GM23248 (cell line): ENCODE measurements at regions not wholly inside any gene's neighbourhood (a gene's known extent, or its start where the extent isn't known, plus 50 kb on each side); places are given as distances from the start of the nearest gene placed in this dataset.

Experiments
- DNase-seq: peaks from one replicate; pipeline ENCODE4 v3.0.0-alpha.2; 2015
- H2AFZ ChIP-seq: fragments of 200-600 bp; sonication (generic); 2 replicates; pipeline ENCODE4 v1.6.1; 2016; ENCODE audit warnings: antibody characterized with exemption
- H3F3A ChIP-seq: fragments of 200-600 bp; sonication (generic); 2 replicates; pipeline ENCODE4 v1.6.1; 2016; ENCODE audit warnings: mild to moderate bottlenecking, antibody characterized with exemption, mixed run types; ENCODE audit not compliant: insufficient read depth
- H3K27ac ChIP-seq: fragments of 200-600 bp; sonication (generic); 2 replicates; pipeline ENCODE4 v1.5.1; 2016; ENCODE audit warnings: mild to moderate bottlenecking
- H3K27me3 ChIP-seq: fragments of 200-600 bp; sonication (generic); replicated peaks from 2 replicates; pipeline ENCODE4 v1.6.1; 2016; ENCODE audit warnings: mild to moderate bottlenecking; ENCODE audit not compliant: insufficient read depth
- H3K36me3 ChIP-seq: fragments of 200-600 bp; sonication (generic); 2 replicates; pipeline ENCODE4 v1.6.1; 2016; ENCODE audit warnings: low read depth, mild to moderate bottlenecking
- H3K4me1 ChIP-seq: fragments of 200-600 bp; sonication (generic); 2 replicates; pipeline ENCODE4 v1.6.1; 2016; ENCODE audit warnings: mild to moderate bottlenecking; ENCODE audit not compliant: insufficient read depth
- H3K4me2 ChIP-seq: fragments of 200-600 bp; sonication (generic); one replicate; pipeline ENCODE4 v1.6.1; 2016; ENCODE audit warnings: mild to moderate bottlenecking; ENCODE audit not compliant: unreplicated experiment
- H3K4me3 ChIP-seq: fragments of 200-600 bp; sonication (generic); 2 replicates; pipeline ENCODE4 v1.5.1; 2016; ENCODE audit warnings: mild to moderate bottlenecking
- H3K79me2 ChIP-seq: fragments of 200-600 bp; sonication (generic); 2 replicates; pipeline ENCODE4 v1.6.1; 2016; ENCODE audit warnings: mild to moderate bottlenecking; ENCODE audit not compliant: insufficient read depth
- H3K9ac ChIP-seq: fragments of 200-600 bp; sonication (generic); 2 replicates; pipeline ENCODE4 v1.6.1; 2016; ENCODE audit warnings: mild to moderate bottlenecking
- H3K9me2 ChIP-seq: fragments of 200-600 bp; sonication (generic); 2 replicates; pipeline ENCODE4 v1.6.1; 2016; ENCODE audit warnings: mixed run types, mild to moderate bottlenecking, moderate library complexity; ENCODE audit not compliant: insufficient read depth
- H3K9me3 ChIP-seq: fragments of 200-600 bp; sonication (generic); one replicate; pipeline ENCODE4 v1.6.1; 2017; ENCODE audit warnings: low read depth
- H4K20me1 ChIP-seq: fragments of 200-600 bp; sonication (generic); 2 replicates; pipeline ENCODE4 v1.6.0; 2016; ENCODE audit not compliant: insufficient read depth
- EZH2 ChIP-seq: fragments of 200-600 bp; sonication (generic); IDR thresholded peaks from 2 replicates; pipeline ENCODE4 v1.6.1; 2018; ENCODE audit warnings: antibody characterized with exemption, mild to moderate bottlenecking; ENCODE audit not compliant: insufficient read depth, poor library complexity, severe bottlenecking
- EZH2phosphoT487 ChIP-seq: fragments of 200-600 bp; sonication (generic); IDR thresholded peaks from 2 replicates; pipeline ENCODE4 v1.6.1; 2018; ENCODE audit warnings: antibody characterized with exemption, moderate library complexity, mild to moderate bottlenecking, low read depth; ENCODE audit not compliant: insufficient read depth
- WGBS, 2 experiments: methylation state at CpG; one replicate each; pipeline ENCODE4 v1.1.6; 2015 to 2017; ENCODE audit warnings: low lambda C conversion rate in 2 of 2, low coverage in 1 of 2; ENCODE audit errors: missing lambda C conversion rate in 2 of 2; 5-methylcytosine and 5-hydroxymethylcytosine counted together
- in situ Hi-C: fragments of 300-500 bp; cut with MboI; formaldehyde crosslinking; loops from 2 replicates; pipeline ENCODE4 v1.15.0; 2020

DNA sequence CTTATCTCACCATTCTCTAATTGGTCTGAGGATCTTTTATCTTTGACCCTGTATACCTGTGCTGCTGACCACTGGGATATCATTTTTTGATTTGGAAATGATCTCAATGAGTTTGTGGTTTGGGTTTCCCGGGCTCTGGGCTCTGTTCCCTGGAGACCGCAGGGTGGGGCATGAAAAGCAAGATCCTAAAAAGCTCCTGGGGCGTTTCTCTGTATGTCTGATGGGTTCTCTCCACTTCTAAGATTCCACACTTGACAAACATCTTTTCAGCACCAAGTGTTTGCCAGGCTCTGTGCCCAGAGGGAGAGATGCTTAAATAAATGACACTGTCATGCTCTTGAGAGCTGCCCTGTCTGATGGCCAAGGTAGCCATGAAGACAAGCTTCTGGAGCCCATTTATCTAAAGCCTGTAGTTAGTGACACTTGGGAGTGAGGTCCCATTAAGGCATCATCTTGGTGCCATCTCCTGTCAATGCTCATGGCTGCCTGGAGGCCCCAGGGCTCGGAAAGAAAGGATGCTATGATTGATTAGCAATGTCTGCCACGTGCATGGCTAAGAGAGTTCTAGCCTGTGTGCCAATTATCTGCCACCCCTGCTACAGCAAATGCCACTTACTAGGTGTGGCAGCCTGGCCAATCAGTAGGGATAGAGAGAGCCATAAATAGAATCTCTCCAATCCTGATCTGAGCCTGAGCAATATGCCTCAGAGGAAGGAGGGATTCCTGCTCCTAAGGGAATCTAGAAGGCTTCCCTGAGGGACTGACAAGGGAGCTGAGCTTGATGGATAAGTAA lies 531.6 kb downstream of the MN1 start:
- Histone ChIP-seq H3K79me2 (no peaks in the 10 kb centered on the region), H3K27me3 (no peaks in the 10 kb centered on the region), H3K36me3 (no peaks in the 10 kb centered on the region), H3K4me2 (no peak overlapping the region), H3K4me3 (no peak overlapping the region), H3F3A (0 out of 2 replicates have a peak, but pooled peaks cover 7% of the 10 kb centered on the region), H2AFZ (no peak overlapping the region), H3K9ac (no peak overlapping the region), H3K4me1 (peaks cover 16% of the 10 kb centered on the region), H3K9me3 (no peaks in the 10 kb centered on the region), H4K20me1 (no peaks in the 10 kb centered on the region), H3K9me2 (no peaks in the 10 kb centered on the region), H3K27ac (no peak overlapping the region)
- in situ Hi-C loops, result no loop called here
- TF ChIP-seq EZH2phosphoT487 (no peak), EZH2 (no peak)
- DNase-seq, result no peak
- WGBS, 2 experiments, result 69 to 77% methylated on average over 5 of the region's 5 CpGs

DNA sequence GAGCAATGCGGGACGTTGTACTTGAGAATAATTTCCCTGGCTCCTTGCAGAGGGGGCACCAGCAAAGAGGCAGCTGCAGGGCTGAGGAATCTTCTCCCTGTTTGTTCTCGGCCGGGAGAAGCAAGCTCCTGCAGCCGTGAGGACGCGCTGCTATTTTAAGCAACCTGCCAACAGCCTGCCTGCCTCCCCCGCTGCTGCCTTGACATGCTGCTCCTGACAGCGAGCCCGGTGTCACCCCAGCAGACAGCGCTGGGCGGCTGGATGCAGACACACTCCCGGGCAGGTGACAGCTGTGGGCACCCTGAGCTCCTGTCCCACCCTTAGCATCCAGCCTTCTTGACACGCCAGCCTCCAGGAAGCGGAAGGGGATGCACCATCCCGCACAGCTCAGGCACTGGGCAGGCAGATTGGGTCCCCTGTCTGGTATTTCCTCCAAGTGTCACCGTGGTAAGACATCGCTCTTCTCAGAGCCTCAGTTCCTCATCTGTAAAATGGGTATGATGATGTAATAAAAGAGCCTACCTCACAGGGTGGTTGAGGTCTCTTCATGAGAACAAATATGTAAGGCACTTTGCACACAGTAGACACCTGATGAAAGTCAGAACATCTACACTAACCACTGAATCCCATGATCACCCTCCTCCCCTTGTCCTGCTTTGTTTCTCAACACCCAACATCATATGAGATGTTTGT lies 530.6 kb downstream of the MN1 start:
- no peak for DNase-seq
- 0 out of 2 replicates have a peak, but pooled peaks cover 7% of the 10 kb centered on the region for H3F3A ChIP-seq
- H3K27ac ChIP-seq, result no peak overlapping the region
- H3K4me3 ChIP-seq, result no peak overlapping the region
- H3K9me3 ChIP-seq, result no peaks in the 10 kb centered on the region
- WGBS, 2 experiments, result 68 to 71% methylated on average over 18 of the region's 18 CpGs
- H3K9me2 ChIP-seq, result no peaks in the 10 kb centered on the region
- peaks cover 16% of the 10 kb centered on the region for H3K4me1 ChIP-seq
- H3K27me3 ChIP-seq, result no peaks in the 10 kb centered on the region
- no peak overlapping the region for H2AFZ ChIP-seq
- no peak overlapping the region for H3K9ac ChIP-seq
- in situ Hi-C loops, result no loop called here
- no peaks in the 10 kb centered on the region for H4K20me1 ChIP-seq
- H3K36me3 ChIP-seq, result no peaks in the 10 kb centered on the region
- no peak for TF ChIP-seq EZH2phosphoT487
- no peak for TF ChIP-seq EZH2
- no peak overlapping the region for H3K4me2 ChIP-seq
- H3K79me2 ChIP-seq, result no peaks in the 10 kb centered on the region

DNA sequence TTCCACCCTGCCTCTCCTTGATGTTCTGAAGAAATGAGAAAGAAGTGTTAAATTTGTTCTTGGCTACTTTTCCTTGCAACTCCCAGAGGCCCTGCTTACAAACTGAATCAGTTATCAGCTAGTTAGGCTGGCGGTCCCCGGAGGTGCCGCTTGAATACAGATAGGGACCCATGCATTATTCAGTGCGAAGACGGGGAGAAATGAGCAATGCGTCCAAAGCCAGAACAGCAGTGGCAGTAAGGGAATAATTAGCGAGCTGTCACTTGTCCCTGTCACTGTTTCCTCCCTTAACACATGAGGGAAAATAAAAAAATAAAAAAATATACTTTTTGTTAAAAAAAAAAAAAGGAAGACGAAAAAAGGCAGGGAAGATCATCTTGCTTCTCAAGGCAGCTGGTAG lies 528.1 kb downstream of the MN1 start:
- WGBS, 2 experiments, result 84% methylated on average over 8 of the region's 8 CpGs
- Histone ChIP-seq H3K4me1 (no peaks in the 10 kb centered on the region), H2AFZ (no peak overlapping the region), H3K9ac (no peak overlapping the region), H3K4me3 (no peak overlapping the region), H3K9me3 (no peaks in the 10 kb centered on the region), H3K27ac (no peak overlapping the region), H3K27me3 (no peaks in the 10 kb centered on the region), H3K4me2 (no peak overlapping the region), H3F3A (no peaks in the 10 kb centered on the region), H3K36me3 (no peaks in the 10 kb centered on the region), H4K20me1 (no peaks in the 10 kb centered on the region), H3K9me2 (no peaks in the 10 kb centered on the region), H3K79me2 (no peaks in the 10 kb centered on the region)
- no peak for DNase-seq
- in situ Hi-C loops, result no loop called here
- TF ChIP-seq EZH2 (no peak), EZH2phosphoT487 (no peak)

DNA sequence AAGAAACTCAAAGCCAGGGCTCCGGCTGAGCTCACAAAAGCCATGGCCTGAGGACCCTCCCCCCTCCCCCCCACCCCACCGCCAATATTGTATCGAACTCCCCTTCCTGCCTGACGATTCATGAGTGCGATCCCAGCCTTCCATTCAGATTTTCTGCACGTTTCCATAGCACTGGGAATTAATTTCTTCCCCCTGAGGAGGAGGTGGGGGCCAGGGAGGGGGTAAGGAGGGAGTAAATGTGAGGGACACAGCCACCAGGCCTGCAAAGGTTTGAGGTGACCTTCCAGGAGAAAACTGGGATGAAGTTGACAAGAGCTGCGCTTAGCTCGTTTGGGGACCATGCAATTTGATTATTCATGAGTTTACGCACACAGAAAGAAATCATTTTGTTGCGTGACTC lies 527.7 kb downstream of the MN1 start:
- H3K9me2 ChIP-seq, result no peaks in the 10 kb centered on the region
- WGBS, 2 experiments, result 72 to 78% methylated on average over 10 of the region's 10 CpGs
- no peak overlapping the region for H3K4me2 ChIP-seq
- H3K4me3 ChIP-seq, result no peak overlapping the region
- H4K20me1 ChIP-seq, result no peaks in the 10 kb centered on the region
- H3K9me3 ChIP-seq, result no peaks in the 10 kb centered on the region
- H2AFZ ChIP-seq, result no peak overlapping the region
- no peaks in the 10 kb centered on the region for H3K27me3 ChIP-seq
- TF ChIP-seq EZH2phosphoT487, result no peak
- no peak for TF ChIP-seq EZH2
- no peak overlapping the region for H3K27ac ChIP-seq
- H3K79me2 ChIP-seq, result no peaks in the 10 kb centered on the region
- H3K4me1 ChIP-seq, result no peaks in the 10 kb centered on the region
- no peaks in the 10 kb centered on the region for H3F3A ChIP-seq
- no peaks in the 10 kb centered on the region for H3K36me3 ChIP-seq
- DNase-seq, result no peak
- no peak overlapping the region for H3K9ac ChIP-seq
- in situ Hi-C loops, result no loop called here
